ENCODE measurements at regions not wholly inside any gene's neighbourhood (a gene's known extent, or its start where the extent isn't known, plus 50 kb on each side); places are given as distances from the start of the nearest gene placed in this dataset.

GRCh38 chr9:31736581-31737179, 647.8 kb upstream of the ACO1 start:
- Mint-ChIP-seq H3K4me1 (peaks cover 4% of the 10 kb centered on the region), H3K27ac (no peak overlapping the region), H3K9me3 (no peaks in the 10 kb centered on the region), H3K36me3 (ENCODE audit: low read depth) (no peaks in the 10 kb centered on the region), H3K27me3 (ENCODE audit: insufficient read depth) (no peaks in the 10 kb centered on the region), H3K4me3 (no peak overlapping the region)
- Histone ChIP-seq H3K9me3 (ENCODE audit: control insufficient read depth, low read length) (no peaks in the 10 kb centered on the region), H3K27me3 (ENCODE audit: control insufficient read depth, insufficient read depth, low read length, poor library complexity, severe bottlenecking) (no peaks in the 10 kb centered on the region), H3K9ac (ENCODE audit: extremely low read depth, low read length, poor library complexity, severe bottlenecking) (no peak overlapping the region), H3K4me3 (ENCODE audit: low read length) (no peak overlapping the region), H3K36me3 (ENCODE audit: control insufficient read depth, insufficient read depth, low read length) (no peaks in the 10 kb centered on the region), H3K4me1 (ENCODE audit: control insufficient read depth, insufficient read depth, low read length) (no peaks in the 10 kb centered on the region), H3K27ac (ENCODE audit: low read depth, low read length) (no peak overlapping the region)
- WGBS, 2 experiments (ENCODE audit: insufficient coverage in 1 of 2, insufficient read length in 1 of 2) = 80 to 85% methylated on average over 1 of the region's 1 CpG
- DNase-seq = no peak
- TF ChIP-seq CTCF (conservative IDR thresholded peaks at IDR 0.05) = no peak

- no peak overlapping the region for H3K9ac ChIP-seq (ENCODE audit: extremely low read depth, low read length, poor library complexity, severe bottlenecking)
- Mint-ChIP-seq H3K4me1 (peaks cover 4% of the 10 kb centered on the region), H3K4me3 (no peak overlapping the region), H3K36me3 (ENCODE audit: low read depth) (no peaks in the 10 kb centered on the region), H3K27ac (no peak overlapping the region), H3K27me3 (ENCODE audit: insufficient read depth) (no peaks in the 10 kb centered on the region), H3K9me3 (no peaks in the 10 kb centered on the region)
- WGBS, 2 experiments (ENCODE audit: insufficient coverage in 1 of 2, insufficient read length in 1 of 2) = 93 to 100% methylated on average over 1 of the region's 1 CpG
- H3K27ac ChIP-seq (ENCODE audit: low read depth, low read length) = no peak overlapping the region
- H3K9me3 ChIP-seq (ENCODE audit: control insufficient read depth, low read length) = no peaks in the 10 kb centered on the region
- H3K4me1 ChIP-seq (ENCODE audit: control insufficient read depth, insufficient read depth, low read length) = peaks cover 2% of the 10 kb centered on the region
- no peak for DNase-seq
- no peaks in the 10 kb centered on the region for H3K36me3 ChIP-seq (ENCODE audit: control insufficient read depth, insufficient read depth, low read length)
- H3K4me3 ChIP-seq (ENCODE audit: low read length) = no peak overlapping the region
- no peaks in the 10 kb centered on the region for H3K27me3 ChIP-seq (ENCODE audit: control insufficient read depth, insufficient read depth, low read length, poor library complexity, severe bottlenecking)
- no peak for TF ChIP-seq CTCF (conservative IDR thresholded peaks at IDR 0.05)
Measured at GRCh38 chr9:31740705-31741104, 643.7 kb upstream of the ACO1 start.

GRCh38 chr9:31744589-31744988, 639.9 kb upstream of the ACO1 start:
- no peaks in the 10 kb centered on the region for H3K27me3 Mint-ChIP-seq (ENCODE audit: insufficient read depth)
- H3K9me3 ChIP-seq (ENCODE audit: control insufficient read depth, low read length) = no peaks in the 10 kb centered on the region

More at GRCh38 chr9:31744589-31744988, 639.9 kb upstream of the ACO1 start:
- Mint-ChIP-seq H3K4me1 (no peaks in the 10 kb centered on the region), H3K4me3 (no peak overlapping the region), H3K27ac (no peak overlapping the region), H3K9me3 (no peaks in the 10 kb centered on the region), H3K36me3 (ENCODE audit: low read depth) (no peaks in the 10 kb centered on the region)
- Histone ChIP-seq H3K27me3 (ENCODE audit: control insufficient read depth, insufficient read depth, low read length, poor library complexity, severe bottlenecking) (no peaks in the 10 kb centered on the region), H3K4me3 (ENCODE audit: low read length) (no peak overlapping the region), H3K27ac (ENCODE audit: low read depth, low read length) (no peak overlapping the region), H3K9ac (ENCODE audit: extremely low read depth, low read length, poor library complexity, severe bottlenecking) (no peak overlapping the region), H3K36me3 (ENCODE audit: control insufficient read depth, insufficient read depth, low read length) (no peaks in the 10 kb centered on the region), H3K4me1 (ENCODE audit: control insufficient read depth, insufficient read depth, low read length) (peaks cover 2% of the 10 kb centered on the region)
- no peak for DNase-seq
- 88 to 98% methylated on average over 2 of the region's 3 CpGs for WGBS, 2 experiments (ENCODE audit: insufficient coverage in 1 of 2, insufficient read length in 1 of 2)
- TF ChIP-seq CTCF (conservative IDR thresholded peaks at IDR 0.05) = no peak
